Activated T-helper 1 cell treated with anti-CD3 and anti-CD28 coated beads, Interleukin-12 subunit alpha, Interleukin-12 subunit beta, Interleukin-2, Interleukin-4 antibody, amounts not matched to agents 30 ng/mL and 10 ng/mL and 1 ng/mL, durations not matched to agents 14 hours and 24 hours and 36 hours (primary cell): ENCODE measurements at regions not wholly inside any gene's neighbourhood (a gene's known extent, or its start where the extent isn't known, plus 50 kb on each side); places are given as distances from the start of the nearest gene placed in this dataset.
A peak's percentile ranks its signal among the peaks of the same experiment; 100 is the strongest.

Experiments
- DNase-seq: peaks from one replicate; pipeline ENCODE4 v3.0.0; 2021; ENCODE audit warnings: low spot score
- H3K27ac Mint-ChIP-seq: one replicate; pipeline ENCODE4 v1.8.0; 2021; ENCODE audit warnings: mild to moderate bottlenecking, mixed read lengths
- H3K27me3 Mint-ChIP-seq: one replicate; pipeline ENCODE4 v1.8.0; 2022; ENCODE audit warnings: mild to moderate bottlenecking, moderate library complexity, mixed read lengths; ENCODE audit not compliant: insufficient read depth
- H3K36me3 Mint-ChIP-seq: one replicate; pipeline ENCODE4 v1.8.0; 2021; ENCODE audit warnings: low read depth, mixed read lengths
- H3K4me1 Mint-ChIP-seq: one replicate; pipeline ENCODE4 v1.8.0; 2021; ENCODE audit warnings: low read depth, mixed read lengths
- H3K4me3 Mint-ChIP-seq: one replicate; pipeline ENCODE4 v1.8.0; 2021; ENCODE audit warnings: mild to moderate bottlenecking, moderate library complexity, mixed read lengths
- H3K9me3 Mint-ChIP-seq: one replicate; pipeline ENCODE4 v1.8.0; 2021; ENCODE audit warnings: mixed read lengths
- intact Hi-C: fragments of 100-400 bp; cut with micrococcal nuclease; formaldehyde crosslinking; loops from one replicate; pipeline ENCODE4 v1.15.1; 2024

- intact Hi-C loops: loop anchor here (1.0 to 10.0 kb wide), 3 partner anchors 56 to 1039 kb away; no protein-coding TSS in a partner anchor
- H3K36me3 Mint-ChIP-seq: peaks cover 35% of the 10 kb centered on the region
- H3K4me3 Mint-ChIP-seq: peak overlapping the region; percentile 61
- peak overlapping the region; percentile 94 for H3K27ac Mint-ChIP-seq
- H3K4me1 Mint-ChIP-seq: peaks cover 78% of the 10 kb centered on the region
- no peak for DNase-seq
- no peaks in the 10 kb centered on the region for H3K27me3 Mint-ChIP-seq
- no peaks in the 10 kb centered on the region for H3K9me3 Mint-ChIP-seq
Observed at GRCh38 chr9:110143485-110143884, 64.5 kb downstream of the C9orf152 start.

- Mint-ChIP-seq H3K36me3 (peaks cover 32% of the 10 kb centered on the region), H3K4me1 (peaks cover 84% of the 10 kb centered on the region), H3K27ac (peak overlapping the region; percentile 94), H3K27me3 (no peaks in the 10 kb centered on the region), H3K4me3 (peak overlapping the region; percentile 61), H3K9me3 (no peaks in the 10 kb centered on the region)
- DNase-seq: no peak
- intact Hi-C loops: loop anchor here (1.0 to 10.0 kb wide), 3 partner anchors 57 to 1039 kb away; no protein-coding TSS in a partner anchor
Observed at GRCh38 chr9:110143950-110144545, 63.9 kb downstream of the C9orf152 start.

- H3K4me3 Mint-ChIP-seq: peak overlapping the region; percentile 25
- intact Hi-C loops: loop anchor here (10.0 kb wide), 1 partner anchor 1042 kb away; no protein-coding TSS in a partner anchor
- peaks cover 32% of the 10 kb centered on the region for H3K36me3 Mint-ChIP-seq
- H3K9me3 Mint-ChIP-seq: peaks cover 11% of the 10 kb centered on the region
- peak overlapping the region; percentile 76 for H3K27ac Mint-ChIP-seq
- H3K27me3 Mint-ChIP-seq: no peaks in the 10 kb centered on the region
- H3K4me1 Mint-ChIP-seq: peaks cover 90% of the 10 kb centered on the region
- DNase-seq: no peak
Observed at GRCh38 chr9:110146373-110146772, 61.6 kb downstream of the C9orf152 start.

GRCh38 chr9:110148384-110148783 is 59.6 kb downstream of the C9orf152 start:
- Mint-ChIP-seq H3K36me3 (peaks cover 33% of the 10 kb centered on the region), H3K27ac (peak overlapping the region; percentile 84), H3K4me3 (peak overlapping the region; percentile 75), H3K9me3 (peaks cover 11% of the 10 kb centered on the region), H3K27me3 (no peaks in the 10 kb centered on the region), H3K4me1 (peaks cover 95% of the 10 kb centered on the region)
- intact Hi-C loops: loop anchor here (1.0 to 10.0 kb wide), 14 partner anchors 9 to 1044 kb away; partner anchors contain the start of gene TXN
- DNase-seq: peak; percentile 71

GRCh38 chr9:110148891-110149290 is 59.1 kb downstream of the C9orf152 start:
- Mint-ChIP-seq H3K27me3 (no peaks in the 10 kb centered on the region), H3K4me1 (peaks cover 95% of the 10 kb centered on the region), H3K36me3 (peaks cover 33% of the 10 kb centered on the region), H3K4me3 (peak overlapping the region; percentile 75), H3K9me3 (peaks cover 11% of the 10 kb centered on the region), H3K27ac (peak overlapping the region; percentile 84)
- no peak for DNase-seq
- intact Hi-C loops: loop anchor here (1.0 to 10.0 kb wide), 14 partner anchors 8 to 1044 kb away; partner anchors contain the start of gene TXN
